AML-193 (cell line): ENCODE measurements at regions not wholly inside any gene's neighbourhood (a gene's known extent, or its start where the extent isn't known, plus 50 kb on each side); places are given as distances from the start of the nearest gene placed in this dataset.
"Not testable (repeated sequence)": the region's sequence is repeated elsewhere in the genome, so short reads cannot be mapped to it uniquely, and the experiment has no call there.

Source experiments
- DNase-seq, 2 experiments: peaks; one replicate each; lab custom pipeline; 2025; lab: John Stamatoyannopoulos, UW

DNA sequence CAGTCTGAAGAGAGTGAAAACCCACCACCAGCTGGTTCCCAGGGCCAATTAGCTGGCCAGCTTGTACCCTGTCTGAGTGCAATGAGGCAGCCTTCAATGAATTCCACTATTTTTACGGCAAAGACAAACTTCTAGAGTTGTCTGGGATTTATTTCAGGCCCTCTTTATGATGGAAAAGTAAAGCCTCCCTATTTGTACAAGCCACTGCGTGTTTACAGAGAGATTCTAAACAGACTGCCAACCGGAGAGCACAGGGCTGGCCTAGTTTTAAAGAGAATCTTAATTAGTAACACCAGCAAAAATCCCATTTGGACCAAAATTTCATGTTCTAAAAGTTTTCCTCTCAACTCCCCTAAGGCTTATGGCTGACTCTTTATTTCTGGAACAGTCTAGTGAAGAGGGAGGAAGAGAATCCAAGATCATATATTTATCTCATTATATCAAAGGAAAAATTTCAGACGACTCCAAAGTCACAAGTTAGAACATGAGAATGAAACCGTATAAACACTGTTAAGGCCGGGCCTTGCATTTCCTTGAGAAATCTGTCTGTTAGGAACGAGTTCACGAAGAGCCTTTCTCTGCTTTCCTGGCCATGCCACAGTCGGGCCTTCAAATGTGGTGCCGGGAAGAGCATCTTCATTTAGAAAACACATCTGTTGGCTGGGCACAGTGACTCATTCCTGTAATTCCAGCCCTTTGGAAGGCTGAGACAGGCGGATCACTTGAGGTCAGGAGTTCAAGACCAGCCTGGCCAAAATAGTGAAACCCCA lies 724.6 kb upstream of the NRP1 start:
- DNase-seq = no peak

DNA sequence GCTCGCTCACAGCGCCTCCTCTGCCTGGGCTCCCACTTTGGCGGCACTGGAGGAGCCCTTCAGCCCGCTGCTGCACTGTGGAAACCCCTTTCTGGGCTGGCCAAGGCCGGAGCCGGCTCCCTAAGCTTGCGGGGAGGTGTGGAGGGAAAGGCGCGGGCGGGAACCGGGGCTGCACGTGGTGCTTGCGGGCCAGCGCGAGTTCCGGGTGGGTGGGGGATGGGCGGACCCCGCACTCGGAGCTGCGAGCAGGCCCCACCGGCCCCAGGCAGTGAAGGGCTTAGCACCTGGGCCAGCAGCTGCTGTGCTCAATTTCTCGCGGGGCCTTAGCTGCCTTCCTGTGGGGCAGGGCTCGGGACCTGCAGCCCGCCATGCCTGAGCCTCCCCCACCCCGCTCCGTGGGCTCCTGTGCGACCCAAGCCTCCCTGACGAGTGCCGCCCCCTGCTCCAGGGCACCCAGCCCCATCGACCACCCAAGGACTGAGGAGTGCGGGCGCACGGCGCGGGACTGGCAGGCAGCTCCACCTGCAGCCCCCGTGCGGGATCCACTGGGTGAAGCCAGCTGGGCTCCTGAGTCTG lies 721.0 kb upstream of the NRP1 start:
- not testable (repeated sequence) for DNase-seq

DNA sequence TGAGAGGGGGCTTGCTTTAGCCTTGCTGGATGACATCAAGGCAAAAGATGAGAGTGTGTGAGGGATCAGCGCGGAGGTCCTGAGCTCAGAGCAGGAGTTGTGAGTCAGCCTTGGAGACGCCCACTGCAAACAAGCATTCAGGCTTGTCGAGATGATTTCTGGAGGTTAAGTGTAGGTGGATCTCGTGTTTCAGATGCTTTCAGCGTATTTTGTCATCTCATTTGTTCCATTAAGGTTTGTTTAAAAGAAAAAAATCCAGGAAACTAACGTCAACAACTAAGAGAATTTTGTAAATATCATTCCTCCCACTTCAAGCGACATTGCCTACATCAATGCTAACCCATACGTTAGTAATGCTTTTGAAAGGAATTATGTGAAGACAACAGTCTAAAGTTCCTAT lies 715.4 kb upstream of the NRP1 start:
- no peak for DNase-seq

DNA sequence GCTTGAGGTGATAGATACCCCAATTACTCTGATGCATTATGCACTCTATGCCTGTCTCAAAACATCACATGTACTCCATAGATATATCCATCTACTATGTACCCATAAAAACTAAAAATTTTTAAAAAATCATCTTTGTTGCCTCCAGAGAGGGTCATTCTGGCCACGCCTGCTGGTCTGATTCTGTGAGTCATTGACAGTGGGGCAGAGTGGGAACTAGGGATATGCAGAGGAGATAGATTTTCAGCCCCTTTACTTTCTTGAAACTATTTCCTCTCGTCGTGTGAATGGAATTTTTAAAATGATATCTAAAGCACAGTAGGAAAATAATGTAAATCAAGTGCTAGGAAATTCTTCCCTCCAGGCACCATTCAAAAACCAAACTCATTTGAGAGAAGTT lies 715.0 kb upstream of the NRP1 start:
- DNase-seq = no peak

DNA sequence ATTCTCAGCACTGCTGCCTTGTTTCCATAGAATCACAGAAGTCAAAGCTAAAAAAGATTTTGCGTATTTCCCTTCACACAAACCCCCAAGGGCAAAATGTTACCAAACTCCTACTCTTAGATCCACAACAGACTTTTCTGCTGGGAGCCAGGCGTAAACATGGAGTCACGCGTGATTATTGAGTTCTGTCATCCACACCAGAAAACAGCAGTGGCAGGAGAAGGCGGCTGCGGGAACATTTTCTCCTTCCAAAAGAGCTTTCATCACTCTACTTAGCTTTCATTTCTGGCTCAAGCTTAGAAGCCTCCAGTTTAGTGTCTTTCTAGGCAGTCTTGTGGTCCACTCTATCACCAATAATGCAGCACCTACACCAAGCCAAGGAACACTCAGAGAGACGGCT lies 712.9 kb upstream of the NRP1 start:
- no peak for DNase-seq

DNA sequence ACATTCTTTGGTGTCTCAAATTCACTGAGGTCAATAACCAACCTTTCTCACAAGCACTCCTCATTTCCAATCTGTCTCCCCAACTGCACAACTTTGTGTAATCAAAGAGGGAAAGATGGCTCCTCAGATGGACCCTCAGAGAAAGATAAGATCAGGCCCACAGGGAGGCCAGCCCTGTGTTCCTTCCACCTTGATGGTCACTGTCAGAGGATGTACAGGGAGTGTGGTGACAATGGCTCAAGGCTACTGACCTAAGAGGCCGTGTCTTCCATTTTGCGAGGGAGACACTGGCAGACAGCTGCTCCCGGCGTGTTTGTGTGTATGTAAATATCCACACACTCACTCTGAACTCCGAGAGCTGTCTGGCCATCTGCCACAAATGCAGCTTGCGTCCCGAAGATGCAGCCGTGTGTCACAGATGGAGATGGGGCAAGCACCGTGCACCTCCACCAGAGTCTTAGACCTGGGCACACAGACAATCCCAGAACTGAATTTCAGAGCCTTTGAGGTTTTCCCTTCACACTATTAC lies 712.1 kb upstream of the NRP1 start:
- no peak for DNase-seq

DNA sequence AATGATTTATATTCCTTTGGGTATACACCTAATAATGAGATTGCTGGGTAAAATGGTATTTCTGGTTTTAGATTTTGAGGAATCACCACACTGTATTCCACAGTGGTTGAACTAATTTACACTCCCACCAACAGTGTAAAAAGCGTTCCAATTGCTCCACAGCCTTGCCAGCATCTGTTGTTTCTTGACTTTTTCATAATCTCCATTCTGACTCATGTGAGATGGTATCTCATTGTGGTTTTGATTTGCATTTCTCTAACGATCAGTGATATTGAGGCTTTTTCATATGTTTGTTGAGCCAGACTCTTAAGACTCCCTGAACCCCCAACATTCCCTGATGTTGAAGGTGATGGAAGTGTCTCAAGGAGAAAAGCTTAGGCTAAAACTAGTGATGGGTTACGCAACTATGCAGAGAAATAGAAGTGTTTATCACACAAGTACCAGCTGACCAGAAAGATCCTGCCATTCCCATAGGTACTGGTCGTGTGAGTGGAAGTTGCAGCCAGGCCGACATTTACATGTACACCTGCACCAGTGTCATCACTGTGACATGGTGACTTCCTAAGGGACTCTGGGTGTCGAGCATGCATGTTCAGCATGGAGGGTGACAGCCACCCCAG lies 711.2 kb upstream of the NRP1 start:
- no peak for DNase-seq

DNA sequence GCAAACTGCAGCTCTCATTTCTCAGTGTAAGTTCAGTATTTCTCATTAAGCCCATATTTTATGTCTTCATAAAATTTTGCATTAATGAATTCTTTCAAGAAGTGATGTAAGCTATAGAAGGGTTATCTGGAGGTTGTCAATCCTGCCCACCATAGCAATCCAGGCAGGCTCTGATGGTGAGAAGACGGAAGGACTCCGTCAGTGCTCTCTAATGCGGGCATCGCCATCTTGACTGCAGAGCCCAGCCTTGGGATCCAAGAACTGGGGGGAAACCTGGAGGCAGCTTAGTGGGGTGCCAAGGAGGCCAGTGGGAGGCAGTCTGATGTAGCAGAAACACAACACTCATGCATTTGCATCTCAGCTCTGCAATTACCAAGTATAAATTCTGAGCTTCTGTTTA lies 707.4 kb upstream of the NRP1 start:
- DNase-seq = no peak

DNA sequence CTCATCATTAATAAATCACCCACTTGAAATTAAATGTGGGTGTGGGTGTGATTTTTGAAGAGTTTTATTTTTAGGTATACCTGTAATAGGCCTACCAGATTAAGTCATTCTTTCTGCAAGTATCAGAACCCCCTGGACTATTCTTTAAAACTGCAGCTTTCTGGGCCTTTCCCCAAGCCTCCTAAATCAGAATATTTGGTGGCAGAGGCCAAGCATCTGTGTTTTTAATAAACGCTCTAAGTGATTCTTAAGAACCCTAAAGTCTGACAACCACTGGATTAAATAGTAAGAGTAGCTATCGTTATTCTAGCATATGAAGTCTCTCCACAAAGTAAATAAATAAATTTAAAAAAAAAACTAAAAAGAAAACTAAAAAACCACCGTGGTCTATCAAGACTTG lies 703.0 kb upstream of the NRP1 start:
- DNase-seq = no peak

DNA sequence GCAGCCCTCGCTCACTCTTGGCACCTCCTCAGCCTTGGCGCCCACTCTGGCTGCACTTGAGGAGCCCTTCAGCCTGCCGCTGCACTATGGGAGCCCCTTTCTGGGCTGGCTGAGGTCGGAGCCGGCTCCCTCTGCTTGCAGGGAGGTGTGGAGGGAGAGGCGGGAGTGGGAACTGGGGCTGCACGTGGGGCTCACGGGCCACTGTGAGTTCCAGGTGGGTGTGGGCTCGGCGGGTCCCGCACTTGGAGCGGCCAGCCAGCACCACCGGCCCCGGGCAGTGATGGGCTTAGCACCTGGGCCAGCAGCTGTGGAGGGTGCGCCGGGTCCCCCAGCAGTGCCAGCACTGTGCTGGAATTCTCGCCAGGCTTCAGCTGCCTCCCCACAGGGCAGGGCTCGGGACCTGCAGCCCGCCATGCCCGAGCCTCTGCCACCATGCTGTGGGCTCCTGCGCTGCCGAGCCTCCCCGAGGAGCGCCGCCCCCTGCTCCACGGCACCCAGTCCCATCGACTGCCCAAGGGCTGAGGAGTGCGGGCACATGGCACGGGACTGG lies 700.8 kb upstream of the NRP1 start:
- DNase-seq = not testable (repeated sequence)

DNA sequence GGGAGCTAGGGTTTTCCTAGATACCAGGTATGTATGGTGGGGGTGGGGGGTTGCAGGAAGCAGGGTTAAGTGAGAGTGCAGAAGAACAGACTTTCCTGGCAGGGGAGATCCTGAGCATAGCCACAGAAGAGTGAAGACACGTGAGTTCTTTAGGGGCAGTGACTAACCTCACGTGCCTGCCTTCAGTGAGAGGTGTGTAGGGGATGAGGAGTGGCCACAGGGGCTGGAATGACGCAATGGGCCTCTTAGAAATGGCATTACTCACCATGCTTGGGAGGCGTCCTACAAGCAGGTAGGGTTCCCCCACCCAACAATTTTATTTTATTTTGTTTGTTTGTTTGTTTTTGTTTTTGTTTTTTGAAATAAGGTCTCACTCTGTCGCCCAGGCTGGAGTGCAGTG lies 698.6 kb upstream of the NRP1 start:
- no peak for DNase-seq

DNA sequence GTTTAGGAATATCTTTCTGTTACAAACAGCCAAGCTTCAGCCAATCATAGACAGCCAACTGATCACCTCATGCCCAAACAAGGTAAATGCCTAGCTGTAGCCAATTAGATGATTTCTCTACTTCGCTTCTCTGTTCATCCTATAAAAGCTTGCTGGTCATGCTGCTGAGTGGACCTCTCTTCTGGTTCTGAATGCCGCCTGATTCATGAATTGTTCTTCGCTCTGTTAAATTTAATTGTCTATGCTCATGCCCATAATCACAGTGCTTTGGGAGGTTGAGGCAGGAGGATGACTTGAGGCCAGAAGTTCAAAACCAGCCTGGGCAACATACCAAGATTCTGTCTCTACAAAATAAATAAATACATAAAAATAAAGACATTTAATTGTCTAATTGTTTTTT lies 698.1 kb upstream of the NRP1 start:
- no peak for DNase-seq

DNA sequence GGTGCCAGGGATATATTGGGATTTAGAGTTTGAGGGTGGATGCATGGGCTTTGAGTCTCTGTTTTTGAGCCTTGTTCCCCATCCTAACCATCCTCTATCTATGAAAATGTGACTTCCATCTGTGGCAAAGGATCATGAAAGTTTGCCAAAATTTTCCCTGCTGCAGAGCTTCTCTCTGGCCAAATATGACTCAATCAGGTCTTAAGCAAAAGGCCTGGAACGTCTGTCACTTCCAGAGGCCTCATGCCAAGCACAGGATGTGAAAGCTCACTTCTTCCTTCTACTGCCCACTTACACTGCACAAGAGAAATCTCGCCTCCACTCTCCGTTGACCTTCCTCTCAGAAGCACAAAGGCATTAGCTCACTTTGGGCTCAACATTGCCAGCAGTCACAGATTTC lies 696.9 kb upstream of the NRP1 start:
- DNase-seq = no peak

DNA sequence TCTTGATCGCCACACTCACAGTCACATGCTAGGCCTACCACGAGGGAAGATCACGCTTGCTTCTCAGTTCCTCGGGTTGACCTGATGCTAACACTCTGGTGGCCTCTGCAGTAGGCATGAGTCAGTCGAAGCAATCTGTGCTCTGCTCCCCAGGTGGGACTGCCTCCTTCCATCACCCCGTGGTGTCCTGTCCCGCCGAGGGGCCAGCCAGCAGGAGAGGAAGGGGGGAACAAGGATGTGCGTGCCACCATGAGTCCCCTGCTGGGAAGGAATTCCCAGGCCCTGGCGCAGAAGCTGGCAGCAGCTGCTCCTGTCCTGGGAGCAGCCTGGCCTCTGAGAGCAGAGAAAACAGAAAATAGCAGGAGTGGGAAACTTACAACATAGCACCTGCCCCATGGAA lies 695.0 kb upstream of the NRP1 start:
- no peak for DNase-seq

DNA sequence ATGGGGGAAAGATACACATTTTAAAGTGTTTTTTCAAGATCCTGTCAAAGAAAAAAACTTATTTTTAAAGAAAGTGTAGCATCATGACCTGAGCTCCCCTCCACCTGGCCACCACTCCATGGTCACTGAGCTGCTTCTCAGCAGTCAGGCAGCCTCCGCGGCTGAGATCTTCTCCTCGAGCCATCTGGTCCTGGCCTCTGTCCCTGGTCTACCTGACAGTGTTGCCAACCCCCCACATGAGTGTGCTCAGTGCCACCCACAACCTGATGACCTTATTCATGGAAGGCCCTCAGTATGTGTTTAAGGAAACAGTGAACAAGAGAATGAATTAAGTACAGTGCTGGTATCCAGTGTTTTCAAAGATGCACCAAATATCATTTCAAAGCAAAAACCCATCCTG lies 694.5 kb upstream of the NRP1 start:
- no peak for DNase-seq

DNA sequence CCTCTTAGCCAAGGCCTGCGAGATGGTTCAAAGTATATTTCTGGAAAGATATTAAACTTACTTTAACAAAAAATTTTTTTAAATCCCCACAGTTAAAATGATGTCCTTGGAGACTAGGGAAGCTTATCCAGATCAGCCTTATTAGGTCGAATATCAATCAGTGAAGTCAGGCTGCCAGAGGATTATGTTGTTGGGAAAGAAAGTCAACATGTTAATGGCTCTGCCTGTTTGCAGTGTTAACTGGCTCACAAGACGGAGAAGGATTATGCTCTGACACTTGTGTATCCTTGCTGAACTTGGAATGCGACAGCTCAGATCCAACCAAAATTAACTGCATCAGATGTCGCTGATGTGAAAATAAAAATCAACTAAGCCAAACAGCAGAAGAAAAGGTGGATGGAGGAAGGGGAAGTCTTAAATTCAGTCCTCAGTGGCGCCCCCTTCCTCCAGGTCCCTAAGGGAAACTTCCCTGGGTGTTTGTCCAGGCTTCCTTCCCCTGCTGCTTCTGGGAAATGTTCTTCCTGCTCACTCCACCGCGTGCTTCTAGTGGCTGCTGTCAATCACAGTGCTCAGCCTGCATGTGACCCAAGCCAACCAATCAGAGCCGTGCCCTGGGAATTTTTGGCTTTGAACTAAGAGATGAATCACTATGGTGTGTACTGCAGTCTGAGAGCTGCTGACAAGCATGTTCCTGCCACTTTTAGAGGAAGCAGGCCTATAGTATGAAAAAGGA lies 690.4 kb upstream of the NRP1 start:
- no peak for DNase-seq

DNA sequence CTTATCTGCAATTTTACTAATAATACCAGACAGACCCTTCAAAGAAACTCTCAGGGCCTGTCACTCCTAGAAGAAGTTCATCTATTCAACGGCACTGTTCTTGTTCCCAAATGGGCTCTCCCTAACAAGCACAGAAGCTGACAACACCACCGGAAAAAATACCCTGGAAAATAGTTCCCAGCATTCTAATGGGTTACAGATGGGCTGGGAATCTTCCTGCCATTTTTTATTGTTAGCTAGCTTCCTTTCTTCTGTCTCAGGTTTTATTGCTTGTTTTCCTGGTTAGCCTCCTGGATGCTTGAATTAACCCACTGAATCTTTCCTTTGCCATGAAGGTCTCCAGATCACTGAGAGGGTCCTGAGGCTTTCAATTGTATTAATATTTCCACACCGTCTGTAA lies 689.8 kb upstream of the NRP1 start:
- DNase-seq = no peak

DNA sequence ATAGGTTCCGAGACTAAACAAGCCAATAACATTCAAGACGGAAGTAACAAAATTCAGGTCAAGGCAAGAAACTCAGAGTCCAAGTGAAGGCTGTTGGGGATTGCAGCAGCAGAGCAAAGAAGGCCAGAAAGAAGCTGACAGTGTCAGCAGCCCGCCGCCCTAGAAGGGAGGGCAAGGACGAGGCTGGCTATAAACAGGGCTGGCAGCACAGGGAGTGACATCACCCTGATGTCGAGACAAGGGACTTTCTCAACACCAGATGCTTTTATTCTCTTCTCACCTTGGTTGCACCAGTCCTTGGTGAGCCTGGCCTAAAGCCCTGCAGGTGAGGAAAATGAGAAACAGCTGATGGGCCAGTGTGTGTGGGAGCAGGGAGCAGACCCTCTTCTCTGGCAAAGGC lies 687.7 kb upstream of the NRP1 start:
- no peak for DNase-seq

DNA sequence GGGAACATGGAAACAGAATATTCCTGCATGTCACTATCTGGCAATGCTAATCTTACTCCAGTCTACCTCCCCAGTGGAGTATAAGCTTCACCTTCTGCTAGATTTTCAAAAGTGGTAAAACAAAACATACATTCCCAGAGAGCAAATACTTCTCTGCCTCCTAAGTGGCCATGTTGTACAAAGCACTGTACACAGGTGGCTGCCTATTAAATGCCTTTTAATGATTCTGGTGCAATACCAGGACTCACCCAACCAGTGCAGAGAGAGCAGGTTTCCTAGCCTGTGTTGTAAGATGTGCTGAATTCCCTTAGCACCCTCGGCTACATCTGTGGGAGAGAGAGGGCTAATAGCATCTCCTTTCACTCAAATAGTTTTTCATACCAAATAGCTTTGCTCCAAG lies 684.3 kb upstream of the NRP1 start:
- no peak for DNase-seq

DNA sequence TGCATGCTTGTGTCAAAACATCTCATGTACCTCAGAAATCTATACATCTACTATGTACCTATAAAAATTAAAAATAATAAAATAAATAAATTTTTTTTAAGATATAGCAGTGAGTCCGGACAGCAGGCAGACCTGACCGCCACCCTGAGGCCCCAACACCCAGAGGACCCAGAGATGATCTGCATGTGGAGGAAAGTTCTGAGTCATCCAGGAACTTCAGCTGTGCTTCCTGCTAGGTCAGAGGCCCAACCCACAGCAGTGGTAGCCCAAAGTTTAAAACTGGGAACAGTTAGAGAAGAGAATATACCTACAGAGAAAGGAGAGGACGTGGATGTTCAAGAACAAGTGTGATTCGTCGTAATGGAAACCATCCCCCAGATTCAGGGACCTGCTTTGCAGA lies 683.7 kb upstream of the NRP1 start:
- no peak for DNase-seq

DNA sequence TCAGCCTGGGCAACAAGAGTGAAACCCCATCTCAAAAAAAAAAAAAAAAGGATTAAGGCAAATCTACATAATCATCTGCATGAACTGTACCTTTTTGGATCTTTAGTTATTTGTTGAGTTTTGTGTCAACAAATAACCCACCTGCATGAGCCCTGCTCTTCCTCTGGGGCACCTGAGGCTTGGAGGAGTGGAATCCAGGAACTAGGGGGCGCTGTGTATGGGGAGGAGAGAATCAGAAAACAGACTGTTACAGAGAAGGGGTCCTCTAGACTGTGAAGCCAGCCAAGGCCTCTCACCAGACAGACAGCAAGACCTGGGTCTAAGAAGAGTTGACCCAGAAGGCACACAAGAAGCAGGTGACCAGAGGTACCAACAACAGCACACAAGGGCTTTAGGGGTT lies 682.8 kb upstream of the NRP1 start:
- DNase-seq = no peak

DNA sequence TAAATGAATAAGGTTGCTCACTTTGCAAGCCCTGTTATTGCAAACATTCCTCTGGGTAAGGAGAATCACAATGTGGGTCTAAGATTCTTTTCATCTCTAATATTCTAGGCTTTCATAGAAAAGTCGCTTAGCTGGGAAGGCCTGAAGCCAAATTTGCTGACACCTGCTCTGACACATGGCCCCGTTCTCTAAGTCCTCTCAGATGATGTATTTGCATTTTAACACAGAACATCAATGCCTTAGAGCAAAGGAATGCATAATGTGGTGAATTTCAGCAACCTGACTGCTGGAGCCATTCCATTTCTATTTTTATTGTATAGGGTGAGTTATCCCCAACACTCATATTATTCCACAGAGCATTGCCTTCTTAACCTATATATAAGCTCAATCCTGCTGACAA lies 682.1 kb upstream of the NRP1 start:
- no peak for DNase-seq

DNA sequence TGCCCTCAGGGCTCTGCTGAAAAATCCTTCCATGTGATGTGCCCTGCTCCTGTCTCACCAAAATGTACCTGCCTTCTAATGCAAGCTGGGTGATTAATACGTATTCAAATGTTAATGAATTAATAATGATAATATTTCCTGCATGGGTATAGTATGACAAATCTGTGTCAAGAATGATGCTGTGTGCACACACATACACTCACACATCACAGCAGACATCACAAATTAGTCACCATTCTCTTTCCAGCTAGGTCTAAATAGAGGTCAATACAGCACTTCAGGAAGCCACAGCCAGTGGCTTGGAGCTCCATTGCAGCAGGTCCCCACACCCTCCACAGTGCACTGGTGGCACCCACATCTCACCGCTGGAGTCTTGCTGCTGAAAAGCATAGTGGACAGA lies 681.2 kb upstream of the NRP1 start:
- no peak for DNase-seq
